Inflammatory macrophage treated with lipopolysaccharide for 4 hours (primary cell): ENCODE measurements at regions not wholly inside any gene's neighbourhood (a gene's known extent, or its start where the extent isn't known, plus 50 kb on each side); places are given as distances from the start of the nearest gene placed in this dataset.

Experiments used
- DNase-seq: peaks from one replicate; pipeline ENCODE4 v3.0.0-alpha.2; 2020

DNA sequence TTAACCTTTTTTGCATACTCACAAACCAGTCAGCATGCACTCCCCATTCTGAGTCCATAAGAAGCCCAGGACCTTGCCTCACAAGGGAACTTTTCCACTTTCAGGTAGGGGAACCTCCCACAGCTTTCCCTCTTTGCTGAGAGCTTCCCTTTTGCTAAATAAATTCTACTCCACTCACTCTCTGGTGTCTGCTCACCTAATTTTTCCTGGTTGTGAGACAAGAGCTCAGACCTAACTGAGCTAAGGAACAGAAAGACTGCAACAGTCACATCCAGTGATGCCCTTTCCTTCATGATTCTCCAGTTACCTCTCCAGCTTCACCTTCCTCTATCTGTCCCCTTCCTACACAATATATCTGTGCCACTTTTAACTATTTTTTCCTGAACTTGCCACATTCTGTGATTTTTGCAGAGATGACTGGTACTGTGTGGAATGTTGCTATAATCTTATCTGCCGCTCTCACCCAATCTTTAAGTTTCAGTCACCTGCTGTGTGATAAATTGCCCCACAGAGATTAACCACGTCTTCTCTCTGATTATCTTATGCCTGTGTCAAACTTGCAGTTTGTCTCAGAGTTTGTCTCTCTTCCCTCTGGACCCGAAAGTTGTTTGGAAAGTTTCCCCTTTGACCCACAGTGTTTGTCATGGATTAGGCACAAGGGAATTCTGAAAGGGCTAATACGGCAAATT lies 737.1 kb upstream of the FLRT2 start:
- DNase-seq: no peak

GRCh38 chr14:84797326-84797725 lies 732.6 kb upstream of the FLRT2 start:
- DNase-seq: no peak

DNA sequence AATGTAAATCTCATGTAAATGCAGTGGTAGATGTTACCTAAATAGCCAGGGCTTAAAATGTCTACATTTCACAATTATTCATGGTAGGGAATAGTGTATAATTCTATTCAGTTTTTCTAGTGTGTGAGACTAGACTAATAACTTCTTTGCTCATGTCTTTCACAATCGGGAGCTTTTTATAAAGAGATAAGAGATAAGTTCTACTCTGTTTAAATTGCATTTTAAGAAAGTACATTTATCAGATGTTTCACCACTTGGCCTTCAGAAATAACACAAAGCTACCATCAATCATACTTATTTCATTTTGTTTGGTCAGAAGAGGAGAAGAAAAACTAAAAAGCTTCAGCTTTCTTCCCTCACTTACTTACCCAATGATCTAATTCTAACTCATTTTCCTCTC lies 725.5 kb upstream of the FLRT2 start:
- DNase-seq: no peak

GRCh38 chr14:84804895-84805294 lies 725.0 kb upstream of the FLRT2 start:
- no peak for DNase-seq

DNA sequence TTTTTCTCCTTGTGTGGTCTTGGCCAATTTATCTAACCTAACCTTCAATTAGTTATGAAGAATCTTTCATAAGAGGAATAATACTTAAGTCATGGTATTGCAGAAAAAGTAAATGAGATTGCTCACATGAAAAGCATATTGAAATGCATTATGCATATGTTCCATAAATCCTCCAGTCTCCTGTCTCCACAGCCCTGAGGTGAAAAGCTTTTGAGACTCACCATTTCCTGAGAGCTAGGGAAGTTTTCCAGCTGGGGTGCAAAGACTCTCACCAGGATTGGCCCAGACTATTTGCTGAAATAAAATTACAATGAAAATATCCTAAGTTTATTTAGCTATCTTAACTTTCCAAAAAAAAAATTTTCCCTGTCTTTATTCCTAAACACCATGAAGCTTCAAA lies 723.8 kb upstream of the FLRT2 start:
- DNase-seq: no peak

DNA sequence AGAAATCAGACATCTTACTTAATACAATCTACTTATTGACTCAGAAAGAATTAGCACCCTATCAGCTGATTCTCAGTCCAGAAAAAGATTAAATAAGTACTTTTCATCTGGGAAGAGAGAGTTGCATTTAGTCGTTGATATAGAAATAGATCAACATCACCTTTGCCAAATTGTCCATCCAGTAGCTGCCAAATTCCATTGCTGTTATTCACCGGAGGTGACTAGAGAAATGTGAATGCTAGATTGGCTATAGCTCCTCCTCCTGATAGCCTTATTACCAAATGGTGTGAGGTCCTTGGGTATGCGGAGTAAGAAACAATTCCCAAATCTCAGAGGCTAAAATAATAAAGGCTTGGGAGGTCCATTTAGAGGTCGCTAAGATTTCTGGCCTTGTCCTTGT lies 723.3 kb upstream of the FLRT2 start:
- no peak for DNase-seq

- no peak for DNase-seq
These were observed 722.3 kb upstream of the FLRT2 start for GRCh38 chr14:84807673-84808072.

DNA sequence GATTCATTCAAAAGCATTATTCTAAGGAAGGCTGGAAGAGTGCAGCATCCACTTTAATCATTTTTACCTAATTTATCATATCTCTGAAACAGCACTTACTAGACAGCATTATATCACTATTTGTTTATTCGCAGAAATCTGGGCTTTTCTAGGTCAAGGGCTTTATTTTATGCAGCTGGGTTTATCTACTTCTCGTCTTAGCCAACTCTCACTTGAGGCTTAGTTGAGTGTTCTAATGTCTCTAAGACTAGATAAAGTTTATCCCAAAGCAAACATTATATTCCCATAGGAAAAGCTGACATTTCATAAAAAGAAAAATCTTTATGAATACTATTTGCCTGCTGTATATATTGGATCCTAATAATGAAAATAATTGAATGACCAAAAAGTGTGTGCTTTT lies 720.8 kb upstream of the FLRT2 start:
- DNase-seq: no peak

- no peak for DNase-seq
These were observed 715.6 kb upstream of the FLRT2 start for GRCh38 chr14:84814391-84814790.

- DNase-seq: no peak
These were observed 710.4 kb upstream of the FLRT2 start for GRCh38 chr14:84819528-84819927.

DNA sequence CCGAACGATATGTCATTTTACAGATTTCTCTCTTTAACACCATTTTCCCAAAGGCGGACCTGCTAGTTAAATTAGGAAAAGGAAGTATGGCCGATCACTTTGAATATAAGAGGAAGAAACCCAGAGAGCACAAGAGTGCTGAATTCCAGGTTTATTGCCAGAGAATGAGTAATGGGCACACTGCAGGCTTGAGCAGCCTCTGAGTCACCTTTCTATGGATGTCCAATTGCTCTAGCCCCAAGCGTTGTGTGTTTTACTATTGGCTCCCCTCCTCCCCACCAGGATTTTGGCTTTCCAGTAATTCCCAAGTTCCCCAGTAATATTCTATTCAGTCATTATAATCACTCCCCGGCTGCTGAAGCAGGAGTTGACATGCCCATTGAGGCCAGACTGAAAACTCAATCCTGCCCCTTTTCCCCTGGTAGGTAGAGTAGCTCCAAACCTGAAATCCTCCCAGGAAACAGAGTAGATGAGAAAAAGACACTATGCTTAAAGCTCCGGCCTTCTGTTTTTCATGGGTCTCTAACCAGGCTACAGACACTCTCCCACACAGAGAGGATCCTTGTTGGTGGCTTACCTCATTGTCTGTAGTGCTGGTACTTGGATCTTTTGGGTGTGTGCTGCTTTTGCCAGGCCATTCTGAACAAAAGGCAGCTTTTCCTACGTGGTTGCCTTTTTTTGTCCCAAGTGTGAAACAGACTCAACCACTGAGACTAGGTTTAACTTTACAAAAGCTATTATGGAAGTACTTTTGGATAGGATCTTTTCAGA lies 704.3 kb upstream of the FLRT2 start:
- no peak for DNase-seq

GRCh38 chr14:84826294-84826693 lies 703.6 kb upstream of the FLRT2 start:
- DNase-seq: no peak

DNA sequence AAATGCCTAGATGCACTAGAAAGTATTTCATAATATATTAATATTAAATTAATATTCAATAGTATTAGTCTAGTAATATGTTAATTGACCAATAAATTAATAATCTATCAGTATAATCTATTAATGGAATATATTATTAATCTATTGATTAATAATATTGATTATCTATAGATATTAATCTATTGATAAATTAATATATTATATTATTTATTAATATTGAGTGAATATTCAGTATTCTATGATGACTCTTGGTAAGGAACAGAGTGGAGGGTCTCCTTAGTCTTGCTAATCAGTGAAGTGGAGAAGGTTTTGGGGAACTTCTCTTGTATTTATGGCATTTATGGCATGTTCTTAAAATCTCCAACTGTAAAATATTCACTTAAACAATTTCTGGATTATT lies 679.3 kb upstream of the FLRT2 start:
- DNase-seq: no peak

- DNase-seq: no peak
These were observed 673.0 kb upstream of the FLRT2 start for GRCh38 chr14:84856751-84857534.

DNA sequence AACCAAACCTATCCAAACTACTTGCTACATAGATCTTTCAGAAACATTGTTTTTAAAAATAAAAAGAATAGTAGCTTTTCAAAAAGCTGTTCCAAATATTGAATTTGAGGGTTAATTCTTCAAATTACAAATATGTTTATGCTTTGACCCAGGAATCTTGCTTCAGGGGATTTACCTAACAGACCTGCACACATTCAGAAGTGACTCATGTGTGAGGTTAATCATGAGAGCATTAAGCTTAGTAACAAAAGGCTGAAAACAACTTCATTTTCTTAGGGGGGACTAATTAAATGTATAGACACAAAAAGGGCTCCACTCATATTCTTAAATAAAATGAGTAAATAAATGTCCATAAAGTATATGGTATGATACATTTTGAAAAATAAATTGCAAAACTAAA lies 672.4 kb upstream of the FLRT2 start:
- no peak for DNase-seq

- DNase-seq: no peak
These were observed 670.8 kb upstream of the FLRT2 start for GRCh38 chr14:84859116-84859515.

DNA sequence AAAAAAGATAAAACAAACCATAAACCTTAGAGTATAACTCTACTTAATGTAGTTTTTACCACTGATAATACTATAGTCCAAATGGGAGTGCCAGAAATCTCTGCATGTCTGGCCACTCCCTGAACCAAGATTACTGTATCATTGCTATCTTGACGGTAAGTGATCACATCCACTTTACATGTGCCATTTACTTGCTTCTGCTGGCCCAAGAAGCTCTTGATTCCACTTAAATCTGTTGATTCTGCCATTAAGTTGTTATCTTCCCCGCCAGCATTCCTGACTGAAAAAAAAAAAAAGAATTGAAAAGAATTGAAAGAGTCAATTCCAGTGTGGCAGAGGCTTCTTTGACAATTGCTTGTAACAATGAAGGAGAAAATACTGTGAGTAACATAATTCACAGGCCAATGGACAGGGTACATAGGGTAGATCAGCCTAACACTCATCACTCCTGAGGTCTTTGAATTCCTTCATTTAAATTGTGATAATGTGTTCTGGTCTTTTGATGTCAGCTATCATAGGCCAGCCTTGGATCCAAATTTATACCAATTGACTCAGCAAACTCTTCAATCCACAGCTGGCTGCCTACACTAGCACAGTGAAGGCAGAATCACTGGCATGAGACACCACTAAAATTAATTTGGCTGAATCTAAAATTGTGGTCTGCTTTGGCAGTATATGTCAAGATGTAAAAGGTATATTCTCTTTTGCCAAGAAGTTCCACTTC lies 665.2 kb upstream of the FLRT2 start:
- DNase-seq: no peak

GRCh38 chr14:84871734-84872133 lies 658.2 kb upstream of the FLRT2 start:
- no peak for DNase-seq

DNA sequence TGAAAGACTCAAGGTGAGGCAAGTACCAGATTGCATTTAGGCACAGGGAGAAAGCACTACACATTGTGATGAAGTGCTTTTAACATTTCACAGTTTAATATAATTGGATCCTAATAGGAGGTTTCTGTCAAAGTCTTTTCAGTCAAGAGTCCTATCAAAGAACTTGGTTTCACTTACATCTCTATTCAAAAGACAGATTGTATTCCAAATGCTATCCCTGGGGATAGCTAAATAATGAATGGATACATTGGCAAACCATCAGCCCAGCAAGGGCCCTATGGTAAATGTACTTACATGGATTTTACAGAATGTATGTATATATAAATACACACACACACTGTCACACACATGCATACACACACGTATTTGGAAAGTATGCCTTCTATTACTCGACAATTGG lies 655.5 kb upstream of the FLRT2 start:
- no peak for DNase-seq

- no peak for DNase-seq
These were observed 652.9 kb upstream of the FLRT2 start for GRCh38 chr14:84877061-84877460.

GRCh38 chr14:84882830-84883229 lies 647.1 kb upstream of the FLRT2 start:
- no peak for DNase-seq

- DNase-seq: no peak
These were observed 644.9 kb upstream of the FLRT2 start for GRCh38 chr14:84885061-84885460.

- no peak for DNase-seq
These were observed 638.5 kb upstream of the FLRT2 start for GRCh38 chr14:84891404-84891803.
